ENCODE measurements at regions not wholly inside any gene's neighbourhood (a gene's known extent, or its start where the extent isn't known, plus 50 kb on each side); places are given as distances from the start of the nearest gene placed in this dataset.

GRCh38 chr14:58954052-58954451 is 234.4 kb upstream of the DAAM1 start:
- Histone ChIP-seq H3K27me3 (ENCODE audit: insufficient read depth, low read length) (no peaks in the 10 kb centered on the region), H3K4me2 (ENCODE audit: low read length) (no peak overlapping the region), H2AFZ (ENCODE audit: low read depth, low read length, poor library complexity, severe bottlenecking) (no peak overlapping the region), H3K36me3 (ENCODE audit: control insufficient read depth in 1 of 2, insufficient read depth in 2 of 2, low read length in 2 of 2) (no peaks in the 10 kb centered on the region), H3K27ac (ENCODE audit: low read depth, low read length) (no peak overlapping the region), H3K9me2 (ENCODE audit: insufficient read depth) (no peaks in the 10 kb centered on the region), H4K20me1 (ENCODE audit: insufficient read depth) (no peaks in the 10 kb centered on the region), H3K79me2 (ENCODE audit: insufficient read depth, low read length) (no peaks in the 10 kb centered on the region), H3K9me3 (ENCODE audit: control insufficient read depth in 1 of 2, insufficient read depth in 1 of 2, low read depth in 1 of 2, low read length in 2 of 2) (no peaks in the 10 kb centered on the region), H3K4me1 (ENCODE audit: control insufficient read depth in 1 of 2, insufficient read depth in 2 of 2, low read length in 2 of 2) (no peaks in the 10 kb centered on the region), H3K4me3 (replicated peaks in 1 of 2; ENCODE audit: low read depth in 1 of 2, low read length in 2 of 2) (no peak overlapping the region), H3K9ac (ENCODE audit: low read length) (no peak overlapping the region)
- ATAC-seq (no peak), DNase-seq (ENCODE audit: low read depth, low spot score) (no peak)
- ChIA-PET RAD21 (ENCODE audit: low non-redundant PET in 1 of 2, low total read pairs in 2 of 2, uncharacterized antibody in 2 of 2, unreplicated experiment in 2 of 2) (no interaction called here), POLR2A (no interaction called here), CTCF (no interaction called here)
- no TSS peak for BruUV-seq (replicated peaks)
- TF ChIP-seq EZH2 (IDR thresholded peaks at IDR 0.05) (no peak), POLR2AphosphoS5 (IDR thresholded peaks at IDR 0.05; ENCODE audit: low read depth, low read length) (no peak), EZH2phosphoT487 (IDR thresholded peaks at IDR 0.05; ENCODE audit: borderline replicate concordance) (no peak), SRF (IDR thresholded peaks at IDR 0.05; ENCODE audit: low read depth) (no peak), POLR2A (IDR thresholded peaks at IDR 0.05; ENCODE audit: borderline replicate concordance, extremely low read depth, insufficient read depth, insufficient read length) (no peak), FOSL1 (IDR thresholded peaks at IDR 0.05; ENCODE audit: low read depth) (no peak), SP1 (IDR thresholded peaks at IDR 0.05; ENCODE audit: low read depth) (no peak), CBX3 (IDR thresholded peaks at IDR 0.05; ENCODE audit: low read depth) (no peak), ZNF274 (IDR thresholded peaks at IDR 0.05; ENCODE audit: low read depth, low read length) (no peak), ZFX (IDR thresholded peaks at IDR 0.05) (no peak), EGR1 (IDR thresholded peaks at IDR 0.05; ENCODE audit: low read depth) (no peak), CTCF (IDR thresholded peaks at IDR 0.05 in 2 of 3, conservative IDR thresholded peaks at IDR 0.05 in 1 of 3; ENCODE audit: borderline replicate concordance in 1 of 3, insufficient read depth in 1 of 3, low read depth in 2 of 3, low read length in 2 of 3) (no peak), SIN3A (IDR thresholded peaks at IDR 0.05; ENCODE audit: low read depth) (no peak), CEBPB (IDR thresholded peaks at IDR 0.05; ENCODE audit: low read depth) (no peak), YY1 (IDR thresholded peaks at IDR 0.05; ENCODE audit: extremely low read depth, insufficient replicate concordance, low read depth, low read length) (no peak)
- TF ChIP-seq, protein P1, sequence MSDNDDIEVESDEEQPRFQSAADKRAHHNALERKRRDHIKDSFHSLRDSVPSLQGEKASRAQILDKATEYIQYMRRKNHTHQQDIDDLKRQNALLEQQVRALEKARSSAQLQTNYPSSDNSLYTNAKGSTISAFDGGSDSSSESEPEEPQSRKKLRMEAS (IDR thresholded peaks at IDR 0.05) = no peak
- TF ChIP-seq, protein P2, sequence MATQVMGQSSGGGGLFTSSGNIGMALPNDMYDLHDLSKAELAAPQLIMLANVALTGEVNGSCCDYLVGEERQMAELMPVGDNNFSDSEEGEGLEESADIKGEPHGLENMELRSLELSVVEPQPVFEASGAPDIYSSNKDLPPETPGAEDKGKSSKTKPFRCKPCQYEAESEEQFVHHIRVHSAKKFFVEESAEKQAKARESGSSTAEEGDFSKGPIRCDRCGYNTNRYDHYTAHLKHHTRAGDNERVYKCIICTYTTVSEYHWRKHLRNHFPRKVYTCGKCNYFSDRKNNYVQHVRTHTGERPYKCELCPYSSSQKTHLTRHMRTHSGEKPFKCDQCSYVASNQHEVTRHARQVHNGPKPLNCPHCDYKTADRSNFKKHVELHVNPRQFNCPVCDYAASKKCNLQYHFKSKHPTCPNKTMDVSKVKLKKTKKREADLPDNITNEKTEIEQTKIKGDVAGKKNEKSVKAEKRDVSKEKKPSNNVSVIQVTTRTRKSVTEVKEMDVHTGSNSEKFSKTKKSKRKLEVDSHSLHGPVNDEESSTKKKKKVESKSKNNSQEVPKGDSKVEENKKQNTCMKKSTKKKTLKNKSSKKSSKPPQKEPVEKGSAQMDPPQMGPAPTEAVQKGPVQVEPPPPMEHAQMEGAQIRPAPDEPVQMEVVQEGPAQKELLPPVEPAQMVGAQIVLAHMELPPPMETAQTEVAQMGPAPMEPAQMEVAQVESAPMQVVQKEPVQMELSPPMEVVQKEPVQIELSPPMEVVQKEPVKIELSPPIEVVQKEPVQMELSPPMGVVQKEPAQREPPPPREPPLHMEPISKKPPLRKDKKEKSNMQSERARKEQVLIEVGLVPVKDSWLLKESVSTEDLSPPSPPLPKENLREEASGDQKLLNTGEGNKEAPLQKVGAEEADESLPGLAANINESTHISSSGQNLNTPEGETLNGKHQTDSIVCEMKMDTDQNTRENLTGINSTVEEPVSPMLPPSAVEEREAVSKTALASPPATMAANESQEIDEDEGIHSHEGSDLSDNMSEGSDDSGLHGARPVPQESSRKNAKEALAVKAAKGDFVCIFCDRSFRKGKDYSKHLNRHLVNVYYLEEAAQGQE (IDR thresholded peaks at IDR 0.05; ENCODE audit: low read depth) = no peak
- intact Hi-C loops (cut with micrococcal nuclease) = no loop called here
